CD4-positive, alpha-beta T cell treated with Interferon alpha-2 for 1 hour (primary cell): ENCODE measurements at regions not wholly inside any gene's neighbourhood (a gene's known extent, or its start where the extent isn't known, plus 50 kb on each side); places are given as distances from the start of the nearest gene placed in this dataset.

Experiments used
- DNase-seq, 2 donors: peaks; one replicate each; pipeline ENCODE4 v3.0.0-alpha.2; 2020 to 2022

DNA sequence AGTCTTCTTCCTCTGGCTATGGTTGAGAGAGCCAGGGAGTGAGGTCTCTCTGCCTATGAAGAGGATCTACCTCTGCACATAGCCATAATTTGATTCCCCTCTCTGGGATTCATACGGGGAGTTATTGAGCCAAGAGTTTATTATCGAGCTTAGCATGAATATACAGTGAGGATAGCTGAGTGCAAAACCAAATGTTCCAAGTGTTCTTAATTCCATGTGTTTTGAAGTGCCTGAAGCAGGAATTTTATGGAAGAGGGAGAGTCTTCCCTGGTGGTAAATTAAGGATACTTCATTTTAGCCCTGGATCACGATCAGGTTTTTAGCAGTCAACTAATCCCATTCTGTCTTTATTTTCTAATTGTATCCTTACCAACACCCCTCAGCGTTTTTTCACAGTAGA, 270.6 kb downstream of the C1D start:
- DNase-seq = no peak

DNA sequence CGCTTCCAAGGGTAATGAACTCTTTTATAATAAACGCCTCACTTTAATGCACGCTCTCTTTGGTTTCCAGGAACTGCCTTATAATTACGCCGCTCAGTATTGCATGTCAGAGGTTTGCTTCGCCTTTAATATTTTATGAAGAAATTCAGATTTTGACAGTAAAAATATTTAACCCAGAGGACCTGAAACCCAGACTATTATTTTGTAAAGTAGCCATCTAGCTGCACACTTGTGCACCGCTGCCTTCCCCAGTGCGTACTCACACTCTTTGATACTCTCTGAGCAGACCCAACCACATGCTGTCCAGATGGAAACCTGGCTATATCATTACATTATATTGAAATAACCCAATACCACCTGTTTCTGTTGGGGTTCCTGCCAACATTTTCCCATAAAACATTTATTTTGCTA, 270.1 kb downstream of the C1D start:
- DNase-seq = no peak

DNA sequence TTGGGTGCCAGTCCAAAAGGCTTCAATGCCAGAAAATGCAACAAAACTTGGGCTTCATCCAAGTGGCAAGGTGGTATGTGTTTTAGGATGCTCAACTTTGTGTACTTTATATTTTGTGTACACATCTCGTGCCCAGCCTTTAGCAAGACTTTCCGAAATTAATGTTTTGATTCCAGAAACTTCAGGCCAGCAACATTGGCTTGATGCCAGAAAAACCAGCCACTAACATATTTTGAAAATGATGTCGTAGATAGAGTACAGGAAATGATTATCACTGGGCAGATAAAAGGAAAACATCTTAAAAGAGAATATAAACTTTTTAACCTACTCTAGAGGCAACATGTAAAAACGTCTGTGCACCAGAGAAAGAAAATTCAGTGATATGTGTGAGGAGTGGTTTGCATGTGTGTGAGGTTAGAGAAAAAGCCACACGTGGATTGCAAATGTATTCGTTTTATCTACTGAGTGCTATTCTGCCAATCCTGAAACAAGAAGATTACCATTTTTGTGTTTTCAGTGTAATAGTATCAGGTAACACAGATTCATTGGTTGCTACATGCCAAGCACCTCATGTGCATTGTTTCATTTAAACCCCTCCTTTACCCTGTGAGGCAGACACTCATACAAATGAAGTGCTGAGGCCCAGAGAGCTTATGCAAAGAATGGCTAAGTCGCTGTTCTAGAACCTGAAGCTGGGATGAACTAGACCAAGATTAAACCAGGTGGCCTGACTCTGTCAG, 264.8 kb downstream of the C1D start:
- no peak for DNase-seq

DNA sequence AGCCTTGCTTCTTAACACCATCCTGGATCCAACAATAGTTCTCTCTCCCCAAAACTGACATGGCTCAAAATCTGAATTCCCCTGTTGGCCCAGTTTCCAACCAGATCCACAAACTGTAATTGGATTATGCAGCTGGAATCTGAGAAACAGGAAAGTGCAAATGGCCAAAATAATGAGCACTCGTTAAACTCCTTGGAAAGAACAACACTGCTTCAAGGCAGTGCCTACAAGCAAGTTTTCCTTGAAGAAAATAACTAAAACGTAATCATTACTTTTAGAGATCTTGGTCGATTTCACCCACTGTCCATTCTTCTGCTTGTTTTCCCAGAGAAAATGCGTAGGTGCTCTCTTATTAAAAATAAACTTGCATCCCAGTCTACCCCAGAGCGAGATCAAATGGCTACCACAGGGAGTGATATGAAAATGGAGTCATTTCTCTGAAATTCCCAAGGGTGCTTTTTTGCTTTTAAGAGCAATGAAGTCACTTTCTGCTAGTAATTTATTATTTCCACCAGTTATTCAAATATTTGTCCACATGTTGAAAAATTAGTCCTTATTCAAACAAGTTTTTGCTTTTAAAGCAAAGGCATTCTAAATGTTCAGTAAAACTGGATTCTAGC, 264.2 kb downstream of the C1D start:
- DNase-seq = no peak

DNA sequence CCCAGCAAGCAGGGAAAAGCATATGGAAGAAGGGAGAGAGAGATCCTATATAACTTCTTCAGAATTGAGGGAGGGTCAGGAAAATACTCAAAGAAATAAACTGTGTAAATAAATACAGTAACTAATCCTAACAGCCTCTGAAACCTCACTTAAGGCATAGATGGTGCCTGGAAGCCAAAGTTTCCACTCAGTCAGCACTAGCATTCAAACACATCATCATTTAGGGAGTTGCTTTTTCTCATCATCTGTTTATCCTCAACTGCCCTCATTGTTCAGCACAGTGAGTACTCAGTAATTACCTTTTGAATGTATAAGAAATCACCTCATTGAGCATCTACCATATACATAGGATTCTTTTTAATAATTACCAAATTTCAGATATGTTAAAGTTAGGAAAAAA, 262.9 kb downstream of the C1D start:
- no peak for DNase-seq

DNA sequence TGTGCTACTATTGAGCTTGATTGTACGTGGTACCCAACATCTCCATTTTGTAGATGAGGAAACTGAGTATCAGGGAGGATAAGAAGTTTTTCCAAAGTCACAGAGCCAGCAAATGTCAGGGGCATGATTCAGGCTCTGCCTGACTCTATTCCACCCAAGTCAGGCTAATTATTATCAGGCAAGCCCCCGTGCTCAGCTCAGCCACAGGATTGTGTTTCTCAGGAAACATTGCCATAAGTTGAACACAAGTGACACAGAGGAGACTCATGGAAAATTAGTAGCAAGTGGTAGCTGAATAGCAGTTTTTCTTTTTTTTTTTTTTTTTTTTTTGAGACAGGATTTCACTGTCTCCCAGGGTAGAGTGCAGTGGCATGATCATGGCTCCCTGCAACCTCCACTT, 260.5 kb downstream of the C1D start:
- no peak for DNase-seq

DNA sequence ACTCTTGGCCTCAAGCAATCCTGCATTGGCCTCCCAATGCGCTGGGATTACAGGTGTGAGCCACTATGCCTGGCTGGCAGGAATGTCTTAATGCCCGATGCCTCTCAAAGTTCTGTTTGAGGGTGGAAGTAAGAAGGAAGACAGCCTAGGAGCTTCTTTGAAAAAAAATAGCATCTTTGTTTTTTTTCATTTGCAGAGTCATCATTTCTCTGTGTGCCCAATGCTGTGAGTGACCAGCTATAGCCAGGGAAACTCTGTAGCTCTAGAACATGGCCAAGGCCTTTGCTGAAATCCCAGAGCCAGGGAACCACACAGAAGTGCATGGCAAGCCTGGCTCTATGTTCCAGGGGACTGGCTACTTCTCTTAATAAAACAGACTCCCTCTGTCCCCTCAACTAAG, 260.0 kb downstream of the C1D start:
- DNase-seq = no peak

DNA sequence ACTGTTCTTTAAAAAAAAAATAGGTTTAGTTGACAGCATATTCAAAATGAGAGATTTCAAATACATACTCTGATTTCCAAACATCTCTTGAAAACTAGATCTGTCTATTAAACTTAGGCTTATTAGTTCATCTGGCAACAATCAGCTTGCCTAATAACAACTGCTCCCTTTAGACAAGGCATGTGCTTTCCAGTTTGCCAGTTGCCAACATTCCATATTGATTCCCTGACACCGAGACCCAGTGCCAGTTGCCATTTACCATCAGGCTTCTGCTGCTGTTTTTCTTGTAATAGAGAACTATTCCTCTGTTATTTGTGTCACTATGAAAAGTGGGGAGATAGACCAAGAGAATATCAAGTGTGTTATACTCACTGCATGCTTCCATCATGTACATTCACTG, 256.0 kb downstream of the C1D start:
- no peak for DNase-seq

DNA sequence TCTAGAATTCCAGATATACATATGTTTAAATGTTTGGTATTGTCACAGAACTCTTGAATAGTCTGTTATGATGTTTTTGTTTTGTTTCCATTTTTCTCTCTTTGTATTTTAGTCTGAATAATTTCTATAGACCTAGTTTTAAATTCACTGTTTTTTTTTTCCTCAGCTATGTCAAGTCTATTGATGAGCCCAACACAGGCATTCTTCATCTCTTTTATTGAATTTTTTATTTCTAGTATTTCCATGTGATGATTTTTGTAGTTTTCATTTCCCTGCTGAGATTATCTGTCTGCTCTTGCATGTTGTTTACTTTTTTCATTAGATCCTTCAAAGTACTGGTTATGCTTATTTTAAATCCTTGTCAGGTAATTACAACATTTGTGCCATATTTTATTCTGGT, 254.7 kb downstream of the C1D start:
- DNase-seq = no peak

DNA sequence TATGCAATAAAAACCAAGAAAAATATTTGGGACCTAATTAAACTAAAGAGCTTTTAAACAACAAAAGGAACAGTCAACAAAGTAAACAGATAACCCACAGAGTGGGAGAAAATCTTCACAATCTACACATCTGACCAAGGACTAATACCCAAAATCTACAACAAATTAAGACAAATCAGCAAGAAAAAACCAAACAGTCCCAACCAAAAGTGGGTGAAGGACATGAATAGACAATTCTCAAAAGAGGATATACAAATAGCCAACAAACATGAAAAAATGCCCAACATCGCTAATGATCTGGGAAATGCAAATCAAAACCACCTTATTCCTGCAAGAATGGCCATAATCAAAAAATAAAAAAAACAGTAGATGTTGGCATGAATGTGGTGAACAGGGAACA, 250.1 kb downstream of the C1D start:
- DNase-seq = no peak

DNA sequence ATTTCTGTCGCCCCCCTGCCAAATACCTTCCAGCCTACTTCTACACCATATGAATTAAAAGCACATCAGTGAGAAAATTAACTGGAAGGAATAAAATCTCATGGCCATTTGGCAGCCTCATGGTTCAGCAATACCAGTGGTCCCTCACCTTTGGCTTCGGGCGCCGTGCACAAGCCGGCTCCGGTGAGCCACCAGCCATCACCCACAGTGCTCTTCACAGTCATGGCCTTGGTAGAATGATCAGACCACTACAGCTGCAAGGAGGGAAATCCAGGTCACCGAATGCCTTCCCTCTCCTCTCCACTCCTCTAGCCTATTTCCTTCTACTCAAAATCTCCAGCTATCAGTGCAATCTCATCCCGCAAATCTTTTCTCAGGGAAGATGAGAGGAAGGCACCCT, 239.1 kb downstream of the C1D start:
- DNase-seq = no peak

DNA sequence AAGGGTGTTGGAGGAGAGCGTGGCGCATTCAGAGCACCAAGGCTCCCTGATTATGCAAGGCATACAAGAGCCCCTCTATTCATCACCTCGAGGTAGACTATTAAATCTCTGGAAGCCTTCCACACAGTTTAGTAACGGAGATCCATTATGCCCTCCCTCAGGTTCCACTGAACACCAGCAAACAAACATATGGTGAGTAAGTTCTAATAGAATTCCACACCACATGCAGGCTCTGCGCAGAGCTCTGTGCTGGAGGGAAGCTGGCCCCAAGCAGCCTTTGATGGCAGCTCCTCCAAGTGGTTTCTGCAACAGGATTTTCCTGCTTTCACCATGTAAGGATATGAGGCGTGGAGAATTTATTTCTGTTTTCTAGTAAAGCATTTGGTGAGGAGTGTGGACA, 238.6 kb downstream of the C1D start:
- no peak for DNase-seq

DNA sequence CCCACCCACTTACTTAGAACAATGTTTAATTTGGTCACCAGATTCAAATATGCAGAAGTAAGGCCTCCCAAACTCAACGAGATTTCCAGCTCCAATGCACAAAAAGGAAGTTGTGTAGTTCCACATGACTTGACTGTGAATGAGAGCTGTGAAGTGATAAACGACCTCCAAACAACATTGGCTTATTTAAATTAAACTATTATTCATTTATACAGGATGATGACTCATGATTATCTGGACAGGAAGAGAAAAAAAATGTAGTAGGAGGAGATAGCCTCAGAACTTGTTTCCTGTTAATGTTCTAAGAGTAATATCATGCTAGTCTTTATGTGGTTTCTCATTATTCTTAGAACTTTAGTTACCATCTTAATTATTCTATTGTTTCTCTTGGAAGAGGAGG, 237.3 kb downstream of the C1D start:
- no peak for DNase-seq

DNA sequence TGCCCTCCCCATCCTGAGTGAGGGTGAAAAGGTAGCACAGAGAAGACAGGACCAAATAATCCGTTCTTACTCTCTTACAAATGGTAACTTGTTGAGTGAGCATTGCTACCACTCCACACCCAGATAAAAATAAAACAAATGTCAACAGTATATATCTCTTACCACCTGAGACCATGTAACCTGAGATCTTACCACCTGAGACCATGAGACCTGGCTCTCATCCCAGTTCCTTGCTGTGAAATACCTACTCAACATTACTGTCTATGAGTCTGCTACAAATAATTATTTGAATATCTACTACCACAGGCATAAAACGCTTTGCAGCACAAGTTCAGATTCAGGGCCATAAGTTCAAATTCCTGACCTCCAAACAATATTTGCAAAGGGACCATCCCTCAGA, 234.7 kb downstream of the C1D start:
- DNase-seq = no peak

DNA sequence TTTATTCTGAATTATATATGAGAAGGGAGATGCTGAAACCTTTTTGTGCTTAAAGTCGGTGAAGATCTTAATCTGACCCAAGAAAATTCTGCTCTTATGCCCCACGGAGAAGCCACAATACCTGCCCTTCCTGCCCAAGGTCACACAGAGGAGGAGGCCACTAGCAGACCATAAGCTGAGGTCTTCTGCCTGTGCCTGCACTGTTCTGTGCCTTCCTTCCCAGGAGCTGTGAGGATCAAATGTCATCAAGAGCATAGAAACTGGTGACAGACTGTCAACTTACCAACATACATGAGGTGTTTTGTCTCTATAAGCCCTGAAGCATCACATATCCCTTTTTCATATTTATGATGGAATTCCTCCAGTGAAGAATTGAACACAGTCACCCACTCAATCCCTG, 233.3 kb downstream of the C1D start:
- no peak for DNase-seq

DNA sequence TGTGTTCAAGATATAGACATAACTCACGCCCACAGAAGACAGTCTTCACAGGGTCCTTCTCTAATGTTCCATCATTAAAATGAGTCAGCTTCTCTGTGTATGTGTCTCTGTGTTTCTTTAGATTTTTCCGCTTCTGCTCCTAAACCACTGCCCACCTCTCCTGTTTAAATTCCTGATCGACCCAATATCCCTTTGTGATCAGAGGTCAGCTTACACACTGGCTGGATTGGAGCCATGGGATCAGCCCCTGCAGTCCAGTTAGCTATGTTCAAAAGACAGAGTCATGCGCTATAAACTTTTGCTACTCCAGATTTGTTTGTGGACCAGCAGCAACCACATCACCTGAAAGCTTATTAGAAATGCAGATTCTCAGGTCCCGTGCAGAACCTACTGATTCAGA, 229.2 kb downstream of the C1D start:
- no peak for DNase-seq

DNA sequence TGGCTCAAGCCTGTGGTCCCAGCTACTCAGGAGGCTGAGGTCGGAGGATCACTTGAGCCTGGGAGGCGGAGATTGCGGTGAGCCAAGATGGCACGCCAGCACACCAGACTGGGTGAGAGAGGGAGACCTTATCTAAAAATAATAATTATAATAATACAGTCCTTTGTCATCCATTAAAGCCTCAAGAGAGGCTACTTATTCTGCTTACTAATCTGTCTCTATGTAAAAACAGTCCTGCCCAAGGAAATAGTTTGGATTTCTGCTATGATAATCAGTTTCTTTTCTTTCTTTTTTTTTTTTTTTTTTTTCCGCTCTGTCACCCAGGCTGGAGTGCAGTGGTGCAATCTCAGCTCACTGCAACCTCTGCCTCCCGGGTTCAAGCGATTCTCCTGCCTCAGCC, 228.3 kb downstream of the C1D start:
- DNase-seq = no peak

DNA sequence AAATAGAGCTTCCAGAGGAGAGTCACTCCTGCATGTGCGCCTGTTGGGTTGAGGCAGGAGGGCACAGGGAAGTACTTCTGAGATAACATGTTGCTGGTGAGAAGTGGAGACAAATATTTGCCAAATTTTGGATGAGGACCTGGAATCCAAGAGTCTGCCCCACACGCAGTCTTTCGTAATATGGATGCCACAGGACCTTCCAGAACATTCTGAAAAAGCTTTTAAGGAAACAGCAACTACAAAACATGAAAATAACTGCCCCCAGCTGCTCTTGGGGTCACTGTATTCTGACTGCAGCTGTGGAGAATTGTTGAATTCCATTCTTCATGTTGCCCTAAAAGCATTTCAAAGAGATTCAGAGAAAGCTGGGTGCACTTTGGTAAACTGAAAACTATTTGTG, 227.5 kb downstream of the C1D start:
- DNase-seq = no peak

DNA sequence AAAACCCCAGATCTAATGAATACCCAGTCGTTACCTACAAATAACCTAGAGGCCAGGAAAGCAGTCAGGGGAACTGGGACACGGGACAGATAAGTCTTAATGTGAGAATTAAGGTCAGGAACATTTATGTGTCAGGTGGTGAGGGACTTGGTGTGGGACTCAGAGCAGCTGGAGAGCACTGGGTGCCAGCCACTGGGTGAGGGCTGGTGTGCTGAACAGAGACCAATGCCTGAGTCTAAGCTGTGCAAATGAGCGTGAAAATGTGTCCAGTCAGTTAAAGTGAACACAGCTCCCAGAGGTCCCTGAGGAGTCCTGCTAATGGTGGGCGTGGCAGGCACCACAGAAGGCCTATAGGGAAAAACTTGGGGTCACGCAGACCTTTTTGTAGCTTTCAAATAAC, 225.9 kb downstream of the C1D start:
- DNase-seq = no peak

DNA sequence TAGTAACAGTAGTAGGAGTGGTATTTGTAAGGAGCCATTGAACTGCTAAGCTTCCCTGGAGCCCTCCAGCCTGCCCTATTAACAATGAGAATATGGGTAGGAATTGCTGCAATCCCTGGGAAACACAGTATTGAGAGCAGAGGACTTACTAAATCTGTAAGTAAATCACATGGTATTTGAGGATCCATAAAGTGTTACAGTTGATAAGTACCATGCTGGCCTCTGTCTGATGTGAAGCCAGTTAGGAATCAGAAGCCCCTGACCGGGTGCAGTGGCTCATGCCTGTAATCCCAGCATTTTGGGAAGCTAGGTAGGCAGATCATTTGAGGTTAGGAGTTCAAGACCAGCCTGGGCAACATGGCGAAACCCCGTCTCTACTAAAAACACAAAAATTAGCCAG, 224.6 kb downstream of the C1D start:
- DNase-seq = no peak

DNA sequence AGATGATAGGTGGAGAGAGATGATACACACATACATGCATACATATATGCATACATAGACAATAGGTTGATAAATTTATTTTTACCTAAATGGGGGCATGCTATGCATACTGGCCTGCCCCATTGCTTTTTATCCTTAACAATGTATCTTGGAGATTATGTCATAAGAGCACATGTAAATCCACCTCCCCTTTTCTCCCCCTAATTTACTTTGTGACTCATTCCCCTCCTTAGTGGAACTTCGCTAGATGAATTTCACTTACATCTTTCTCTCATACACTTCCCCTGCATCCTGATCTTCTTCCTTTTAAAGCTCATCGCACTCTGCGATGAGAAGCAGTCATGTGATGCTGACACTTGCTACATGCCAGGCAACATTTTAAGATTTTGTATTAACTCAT, 223.6 kb downstream of the C1D start:
- DNase-seq = no peak

DNA sequence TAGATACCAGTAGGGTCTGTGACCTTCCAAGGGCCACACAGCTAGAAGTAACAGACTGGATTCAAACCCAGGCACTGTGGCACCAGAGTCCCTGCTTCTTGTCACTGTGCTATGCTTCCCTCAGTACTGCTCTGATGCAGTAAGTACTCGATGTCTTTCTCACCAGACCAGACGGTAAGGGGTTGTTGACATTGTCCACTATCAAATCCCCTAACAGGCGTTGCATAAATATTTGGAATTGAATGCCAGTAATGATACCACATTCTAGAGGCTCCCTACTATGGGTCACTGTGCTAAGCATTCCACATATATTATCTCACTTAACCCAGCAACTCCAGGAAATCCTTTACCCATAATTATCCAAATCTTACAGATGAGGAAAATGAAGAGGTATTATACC, 223.1 kb downstream of the C1D start:
- DNase-seq = no peak

DNA sequence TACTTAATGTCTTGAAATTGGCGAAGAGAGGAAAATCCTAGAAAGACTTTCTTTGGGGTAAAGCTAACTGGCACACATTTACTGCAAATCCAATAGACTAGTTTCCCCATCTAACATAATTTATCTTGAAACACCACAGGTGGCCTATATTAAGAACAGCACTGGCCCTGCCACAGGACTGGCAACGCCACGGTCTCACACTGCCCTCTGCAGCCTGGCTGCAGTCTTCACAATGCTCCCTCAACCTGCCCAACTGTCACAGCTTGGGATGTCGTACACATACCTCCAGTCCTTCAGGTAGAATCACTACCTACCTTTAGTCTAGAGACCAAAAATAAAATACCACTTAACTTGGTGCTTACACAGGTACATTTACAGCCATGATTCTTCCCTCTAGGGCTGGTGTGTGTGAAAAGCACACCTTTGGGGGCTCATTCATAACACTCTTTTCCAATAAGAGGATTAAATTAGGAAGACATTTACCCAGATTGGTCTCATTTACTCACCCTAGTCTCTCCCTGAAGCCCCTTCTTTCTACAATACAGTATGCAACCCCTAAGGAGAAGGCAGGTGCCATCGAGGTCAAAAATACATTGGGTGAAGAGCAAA, 222.2 kb downstream of the C1D start:
- peak; percentile 4 to 14 for DNase-seq

DNA sequence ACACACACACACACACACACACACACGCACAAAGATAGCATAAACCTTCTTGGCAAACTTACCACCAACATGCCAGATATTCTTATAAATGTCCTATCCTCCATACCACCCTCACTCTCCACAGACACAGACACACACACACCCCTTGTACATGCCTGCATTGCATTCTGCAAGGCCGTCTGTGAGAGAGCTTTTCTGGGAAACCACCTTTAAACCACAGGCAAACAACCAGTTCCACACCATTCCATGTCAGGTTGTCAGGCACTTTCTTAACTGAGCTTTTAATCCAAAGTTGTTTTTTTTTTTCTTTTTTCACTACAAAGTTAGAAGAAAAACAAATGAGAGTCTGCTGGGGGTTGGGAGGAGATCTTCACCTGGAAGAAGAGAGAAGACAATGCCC, 221.1 kb downstream of the C1D start:
- no peak for DNase-seq
